ENCODE measurements at regions not wholly inside any gene's neighbourhood (a gene's known extent, or its start where the extent isn't known, plus 50 kb on each side); places are given as distances from the start of the nearest gene placed in this dataset.

- no peaks in the 10 kb centered on the region for H3K4me1 ChIP-seq (ENCODE audit: control insufficient read depth, low read depth, low read length)
- H3K9me3 ChIP-seq (ENCODE audit: control insufficient read depth, low read depth, low read length), result no peaks in the 10 kb centered on the region
- no peaks in the 10 kb centered on the region for H3K27me3 ChIP-seq (ENCODE audit: control insufficient read depth, insufficient read depth, low read length)
- no peak overlapping the region for H3K9ac ChIP-seq (ENCODE audit: low read length)
- H3K27ac ChIP-seq (ENCODE audit: low read length), result no peak overlapping the region
- no peak overlapping the region for H3K4me3 ChIP-seq (ENCODE audit: low read length)
- no peaks in the 10 kb centered on the region for H3K36me3 ChIP-seq (ENCODE audit: control insufficient read depth, low read depth, low read length)
Observed at GRCh38 chr20:24111858-24112257, 123.3 kb upstream of the GGTLC1 start.

DNA sequence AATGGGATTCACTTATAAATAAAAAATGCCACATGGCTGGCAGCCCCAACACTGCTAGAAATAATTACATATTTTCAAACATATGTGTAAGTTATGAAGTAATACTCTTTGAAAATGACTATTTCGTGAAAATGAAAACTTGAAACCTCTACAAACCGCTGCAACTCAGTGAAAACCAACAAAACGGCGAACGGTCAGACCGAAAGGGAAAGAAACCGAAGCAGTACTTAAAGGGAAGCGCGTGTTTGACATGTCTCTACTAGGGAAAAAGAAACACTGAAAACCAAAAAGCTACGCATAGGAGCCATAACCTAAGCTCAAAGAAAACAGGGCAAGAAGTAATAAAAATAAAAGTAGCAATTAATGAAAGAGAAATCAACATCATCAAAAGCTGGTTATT is 121.0 kb upstream of the GGTLC1 start:
- Histone ChIP-seq H3K9ac (ENCODE audit: low read length) (no peak overlapping the region), H3K27ac (ENCODE audit: low read length) (no peak overlapping the region), H3K27me3 (ENCODE audit: control insufficient read depth, insufficient read depth, low read length) (no peaks in the 10 kb centered on the region), H3K36me3 (ENCODE audit: control insufficient read depth, low read depth, low read length) (no peaks in the 10 kb centered on the region), H3K4me1 (ENCODE audit: control insufficient read depth, low read depth, low read length) (no peaks in the 10 kb centered on the region), H3K9me3 (ENCODE audit: control insufficient read depth, low read depth, low read length) (no peaks in the 10 kb centered on the region), H3K4me3 (ENCODE audit: low read length) (no peak overlapping the region)

- Histone ChIP-seq H3K4me3 (ENCODE audit: low read length) (no peak overlapping the region), H3K9ac (ENCODE audit: low read length) (no peak overlapping the region), H3K36me3 (ENCODE audit: control insufficient read depth, low read depth, low read length) (no peaks in the 10 kb centered on the region), H3K4me1 (ENCODE audit: control insufficient read depth, low read depth, low read length) (no peaks in the 10 kb centered on the region), H3K27ac (ENCODE audit: low read length) (no peak overlapping the region), H3K9me3 (ENCODE audit: control insufficient read depth, low read depth, low read length) (no peaks in the 10 kb centered on the region), H3K27me3 (ENCODE audit: control insufficient read depth, insufficient read depth, low read length) (no peaks in the 10 kb centered on the region)
Observed at GRCh38 chr20:24109008-24109407, 120.4 kb upstream of the GGTLC1 start.

DNA sequence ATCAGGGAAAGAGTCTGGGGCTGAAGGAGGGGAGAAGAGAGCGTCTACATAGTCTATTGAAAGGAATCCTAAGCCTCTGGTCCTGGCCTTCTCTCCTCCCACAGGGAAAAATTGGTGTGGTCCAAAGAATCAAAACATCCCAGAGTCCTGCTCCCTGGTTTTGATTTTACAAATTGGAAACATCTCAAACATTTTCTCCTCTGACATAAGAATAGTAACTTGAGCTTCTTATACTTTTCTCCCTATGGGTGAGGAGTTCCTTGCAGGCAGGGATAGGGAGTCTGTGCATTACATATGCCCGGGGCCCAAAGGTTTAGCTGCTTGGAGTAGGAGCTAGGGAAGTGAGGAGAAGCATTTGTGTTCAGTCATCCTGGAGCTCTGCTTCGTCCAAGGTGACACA is 120.0 kb upstream of the GGTLC1 start:
- H3K9me3 ChIP-seq (ENCODE audit: control insufficient read depth, low read depth, low read length), result no peaks in the 10 kb centered on the region
- no peaks in the 10 kb centered on the region for H3K4me1 ChIP-seq (ENCODE audit: control insufficient read depth, low read depth, low read length)
- H3K27me3 ChIP-seq (ENCODE audit: control insufficient read depth, insufficient read depth, low read length), result no peaks in the 10 kb centered on the region
- H3K36me3 ChIP-seq (ENCODE audit: control insufficient read depth, low read depth, low read length), result no peaks in the 10 kb centered on the region
- no peak overlapping the region for H3K27ac ChIP-seq (ENCODE audit: low read length)
- no peak overlapping the region for H3K4me3 ChIP-seq (ENCODE audit: low read length)
- H3K9ac ChIP-seq (ENCODE audit: low read length), result no peak overlapping the region

DNA sequence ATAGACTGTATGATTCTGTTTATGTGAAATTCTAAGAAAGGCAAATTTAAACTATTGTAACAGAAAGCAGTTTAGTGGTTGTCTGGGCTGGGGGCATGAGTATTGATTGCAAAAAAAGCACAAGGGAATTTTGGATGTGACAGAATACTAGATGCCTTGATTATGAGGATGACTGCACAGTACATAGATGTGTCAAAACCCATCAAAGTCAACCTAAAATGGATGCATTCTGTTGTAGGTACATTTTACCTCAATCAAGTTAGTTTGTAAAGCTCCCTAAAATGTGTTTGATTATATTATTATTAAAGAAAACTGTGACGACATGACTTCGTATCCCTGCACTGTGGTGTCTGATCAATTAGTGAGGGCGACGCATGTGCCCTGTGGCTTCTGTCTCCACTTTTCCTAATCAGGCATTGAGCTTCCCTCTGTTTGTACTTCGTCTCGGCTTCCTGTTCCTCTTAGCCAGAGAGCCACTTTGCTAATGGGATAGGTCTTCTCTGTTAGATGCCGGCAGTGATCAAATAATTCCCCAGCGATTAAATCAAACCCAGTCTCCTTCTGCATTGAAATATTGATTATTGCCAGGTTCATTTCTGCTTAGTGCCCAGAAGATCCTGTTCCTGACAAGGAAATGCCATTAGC is 118.3 kb upstream of the GGTLC1 start:
- no peaks in the 10 kb centered on the region for H3K4me1 ChIP-seq (ENCODE audit: control insufficient read depth, low read depth, low read length)
- no peaks in the 10 kb centered on the region for H3K9me3 ChIP-seq (ENCODE audit: control insufficient read depth, low read depth, low read length)
- no peak overlapping the region for H3K9ac ChIP-seq (ENCODE audit: low read length)
- H3K4me3 ChIP-seq (ENCODE audit: low read length), result no peak overlapping the region
- H3K36me3 ChIP-seq (ENCODE audit: control insufficient read depth, low read depth, low read length), result no peaks in the 10 kb centered on the region
- no peaks in the 10 kb centered on the region for H3K27me3 ChIP-seq (ENCODE audit: control insufficient read depth, insufficient read depth, low read length)
- H3K27ac ChIP-seq (ENCODE audit: low read length), result no peak overlapping the region

DNA sequence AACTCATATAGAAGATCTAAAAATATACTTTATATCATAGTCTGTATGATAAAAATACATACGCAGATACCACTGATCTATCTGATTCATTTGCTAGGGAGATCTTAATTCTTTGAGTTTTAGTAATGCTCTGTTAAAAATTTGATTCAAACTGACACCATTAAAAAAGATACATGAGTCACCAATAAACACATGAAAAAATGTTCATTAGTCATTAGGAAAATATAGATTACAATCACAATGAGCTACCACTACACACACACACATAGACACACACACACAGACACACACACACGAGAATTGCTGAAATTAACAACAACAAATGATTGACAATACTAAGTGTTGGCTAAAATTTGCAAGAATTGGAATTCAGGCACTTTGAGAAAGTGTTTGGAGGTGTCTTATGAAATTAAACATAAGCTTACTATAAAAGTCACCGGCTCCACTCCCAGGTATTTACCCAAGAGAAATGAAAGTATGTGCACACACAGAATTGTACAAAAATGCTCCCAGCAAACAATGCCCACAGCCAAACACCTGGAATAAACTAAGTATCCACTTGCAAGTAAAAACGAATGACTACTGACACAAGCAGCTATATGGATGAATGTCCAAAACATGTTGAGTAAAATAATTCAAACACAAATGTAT is 117.7 kb upstream of the GGTLC1 start:
- Histone ChIP-seq H3K9me3 (ENCODE audit: control insufficient read depth, low read depth, low read length) (no peaks in the 10 kb centered on the region), H3K4me3 (ENCODE audit: low read length) (no peak overlapping the region), H3K27me3 (ENCODE audit: control insufficient read depth, insufficient read depth, low read length) (no peaks in the 10 kb centered on the region), H3K9ac (ENCODE audit: low read length) (no peak overlapping the region), H3K36me3 (ENCODE audit: control insufficient read depth, low read depth, low read length) (no peaks in the 10 kb centered on the region), H3K27ac (ENCODE audit: low read length) (no peak overlapping the region), H3K4me1 (ENCODE audit: control insufficient read depth, low read depth, low read length) (no peaks in the 10 kb centered on the region)

- Histone ChIP-seq H3K27me3 (ENCODE audit: control insufficient read depth, insufficient read depth, low read length) (no peaks in the 10 kb centered on the region), H3K9me3 (ENCODE audit: control insufficient read depth, low read depth, low read length) (no peaks in the 10 kb centered on the region), H3K4me3 (ENCODE audit: low read length) (no peak overlapping the region), H3K9ac (ENCODE audit: low read length) (no peak overlapping the region), H3K36me3 (ENCODE audit: control insufficient read depth, low read depth, low read length) (no peaks in the 10 kb centered on the region), H3K27ac (ENCODE audit: low read length) (no peak overlapping the region), H3K4me1 (ENCODE audit: control insufficient read depth, low read depth, low read length) (no peaks in the 10 kb centered on the region)
Observed at GRCh38 chr20:24102749-24103333, 114.3 kb upstream of the GGTLC1 start.

- no peaks in the 10 kb centered on the region for H3K27me3 ChIP-seq (ENCODE audit: control insufficient read depth, insufficient read depth, low read length)
- no peak overlapping the region for H3K4me3 ChIP-seq (ENCODE audit: low read length)
- no peak overlapping the region for H3K27ac ChIP-seq (ENCODE audit: low read length)
- no peak overlapping the region for H3K9ac ChIP-seq (ENCODE audit: low read length)
- H3K4me1 ChIP-seq (ENCODE audit: control insufficient read depth, low read depth, low read length), result no peaks in the 10 kb centered on the region
- no peaks in the 10 kb centered on the region for H3K36me3 ChIP-seq (ENCODE audit: control insufficient read depth, low read depth, low read length)
- H3K9me3 ChIP-seq (ENCODE audit: control insufficient read depth, low read depth, low read length), result no peaks in the 10 kb centered on the region
Observed at GRCh38 chr20:24102290-24102689, 113.7 kb upstream of the GGTLC1 start.

DNA sequence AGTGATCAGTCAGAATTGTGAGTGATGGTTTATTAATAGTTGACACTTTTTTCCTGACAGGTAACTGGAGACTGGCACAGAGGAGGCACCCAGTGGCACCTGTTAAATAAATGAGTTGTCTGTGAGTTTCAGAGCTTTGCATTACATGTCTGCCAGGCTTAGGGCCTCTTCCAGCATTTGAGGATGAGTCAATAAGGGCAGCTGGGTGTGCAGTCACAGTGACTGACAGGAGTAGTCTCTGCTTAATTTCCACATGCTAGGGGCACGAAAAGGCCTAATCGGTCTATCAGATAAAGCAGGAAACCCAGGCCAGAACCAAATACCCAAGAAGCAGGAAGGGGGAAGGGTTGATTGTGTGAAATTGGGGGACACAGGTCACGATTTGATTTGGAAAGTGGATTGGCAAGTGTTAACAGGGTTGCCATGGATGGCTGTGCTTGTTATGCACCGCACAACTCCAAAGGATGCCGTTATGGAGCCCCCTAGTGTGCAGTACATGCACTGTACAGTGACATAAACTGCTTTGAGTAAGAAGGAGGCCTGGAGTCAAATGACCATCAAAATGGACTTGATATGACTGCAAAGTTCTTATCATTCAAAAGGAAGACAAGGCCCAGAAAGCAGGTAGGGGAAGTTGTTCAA is 111.9 kb upstream of the GGTLC1 start:
- H3K9ac ChIP-seq (ENCODE audit: low read length), result no peak overlapping the region
- no peak overlapping the region for H3K4me3 ChIP-seq (ENCODE audit: low read length)
- no peaks in the 10 kb centered on the region for H3K9me3 ChIP-seq (ENCODE audit: control insufficient read depth, low read depth, low read length)
- H3K27me3 ChIP-seq (ENCODE audit: control insufficient read depth, insufficient read depth, low read length), result no peaks in the 10 kb centered on the region
- H3K27ac ChIP-seq (ENCODE audit: low read length), result no peak overlapping the region
- H3K36me3 ChIP-seq (ENCODE audit: control insufficient read depth, low read depth, low read length), result no peaks in the 10 kb centered on the region
- H3K4me1 ChIP-seq (ENCODE audit: control insufficient read depth, low read depth, low read length), result peaks cover 4% of the 10 kb centered on the region

DNA sequence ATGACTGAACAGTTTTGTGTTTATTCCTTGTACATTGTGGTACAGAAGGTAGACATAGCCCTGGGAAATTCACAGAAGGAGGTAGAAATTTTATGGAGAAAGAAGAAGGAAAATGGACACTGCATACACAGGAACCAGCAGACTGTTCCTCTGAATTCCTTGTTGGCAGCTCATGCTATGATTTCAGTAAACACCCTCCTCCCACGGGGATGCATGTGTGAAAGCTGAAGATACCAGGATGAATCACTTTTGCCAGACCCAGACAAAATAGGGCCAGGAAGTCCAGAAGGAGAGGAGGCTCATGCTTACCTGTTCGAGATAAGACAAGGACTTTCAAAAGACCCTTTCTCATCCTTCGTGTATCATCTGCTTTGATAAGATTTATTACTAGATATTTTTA is 110.3 kb upstream of the GGTLC1 start:
- H3K36me3 ChIP-seq (ENCODE audit: control insufficient read depth, low read depth, low read length), result no peaks in the 10 kb centered on the region
- no peak overlapping the region for H3K9ac ChIP-seq (ENCODE audit: low read length)
- no peaks in the 10 kb centered on the region for H3K27me3 ChIP-seq (ENCODE audit: control insufficient read depth, insufficient read depth, low read length)
- no peak overlapping the region for H3K27ac ChIP-seq (ENCODE audit: low read length)
- H3K9me3 ChIP-seq (ENCODE audit: control insufficient read depth, low read depth, low read length), result no peaks in the 10 kb centered on the region
- peaks cover 4% of the 10 kb centered on the region for H3K4me1 ChIP-seq (ENCODE audit: control insufficient read depth, low read depth, low read length)
- H3K4me3 ChIP-seq (ENCODE audit: low read length), result no peak overlapping the region

DNA sequence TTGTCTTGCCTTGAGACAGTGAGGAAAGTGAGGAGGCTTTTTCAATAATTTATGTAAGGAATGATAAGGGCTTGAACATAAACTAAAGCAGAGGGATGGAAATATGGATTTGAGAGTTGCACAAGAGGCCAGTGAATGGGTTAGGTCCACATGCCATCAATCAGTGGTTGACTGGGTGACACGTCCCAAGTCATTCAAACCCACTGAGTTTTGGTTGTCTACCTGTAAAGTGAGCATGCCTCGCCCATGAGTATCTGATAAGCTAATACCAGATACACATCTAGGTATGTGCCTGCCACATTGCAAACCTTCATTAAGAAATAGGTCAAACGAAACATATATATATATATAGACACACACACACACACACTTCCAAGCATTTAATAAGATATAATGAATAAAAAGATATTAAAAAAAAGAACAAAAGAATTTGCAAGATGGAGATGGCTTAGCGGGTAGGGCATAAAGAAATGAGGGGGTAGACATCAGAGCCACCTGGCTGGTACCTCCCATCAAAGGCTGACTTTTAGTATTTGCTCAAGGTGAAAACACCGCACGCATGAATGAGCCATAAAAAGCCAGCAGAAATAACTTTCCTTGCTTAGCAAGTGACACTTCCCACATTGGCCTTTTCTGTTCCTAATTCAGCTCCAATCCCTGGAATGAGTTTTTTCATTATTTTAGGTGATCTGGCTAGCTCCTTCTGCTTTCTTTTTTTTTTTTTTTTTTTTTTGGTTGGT is 109.1 kb upstream of the GGTLC1 start:
- Histone ChIP-seq H3K27me3 (ENCODE audit: control insufficient read depth, insufficient read depth, low read length) (no peaks in the 10 kb centered on the region), H3K4me3 (ENCODE audit: low read length) (no peak overlapping the region), H3K9me3 (ENCODE audit: control insufficient read depth, low read depth, low read length) (no peaks in the 10 kb centered on the region), H3K27ac (ENCODE audit: low read length) (no peak overlapping the region), H3K36me3 (ENCODE audit: control insufficient read depth, low read depth, low read length) (no peaks in the 10 kb centered on the region), H3K9ac (ENCODE audit: low read length) (no peak overlapping the region), H3K4me1 (ENCODE audit: control insufficient read depth, low read depth, low read length) (peaks cover 4% of the 10 kb centered on the region)
